Subcutaneous abdominal adipose tissue (tissue), 5 donors: ENCODE measurements at regions not wholly inside any gene's neighbourhood (a gene's known extent, or its start where the extent isn't known, plus 50 kb on each side); places are given as distances from the start of the nearest gene placed in this dataset.
"Not testable (repeated sequence)": the region's sequence is repeated elsewhere in the genome, so short reads cannot be mapped to it uniquely, and the experiment has no call there.

Source experiments
- H3K27ac ChIP-seq: one replicate; pipeline ENCODE4 v1.7.0; 2013; ENCODE audit warnings: low read depth, mild to moderate bottlenecking, inconsistent platforms, low read length, moderate library complexity
- H3K27me3 ChIP-seq, 5 donors: one replicate each; pipeline ENCODE4 v1.7.0; 2013; ENCODE audit warnings: low read length in 5 of 5, inconsistent platforms in 1 of 5; ENCODE audit not compliant: control insufficient read depth in 5 of 5, insufficient read depth in 4 of 5
- H3K36me3 ChIP-seq, 5 donors: one replicate each; pipeline ENCODE4 v1.7.0; 2013; ENCODE audit warnings: low read length in 5 of 5; ENCODE audit not compliant: control insufficient read depth in 5 of 5, insufficient read depth in 5 of 5
- H3K4me1 ChIP-seq, 5 donors: one replicate each; pipeline ENCODE4 v1.7.0; 2013; ENCODE audit warnings: low read length in 5 of 5, mild to moderate bottlenecking in 3 of 5, moderate library complexity in 1 of 5; ENCODE audit not compliant: control insufficient read depth in 5 of 5, insufficient read depth in 5 of 5
- H3K4me3 ChIP-seq, 5 donors: one replicate each; pipeline ENCODE4 v1.7.0; 2013; ENCODE audit warnings: low read length in 5 of 5, low read depth in 1 of 5
- H3K9ac ChIP-seq, 5 donors: one replicate each; pipeline ENCODE4 v1.7.0; 2013; ENCODE audit warnings: low read length in 5 of 5, mild to moderate bottlenecking in 4 of 5, moderate library complexity in 3 of 5
- H3K9me3 ChIP-seq, 5 donors: one replicate each; pipeline ENCODE4 v1.7.0; 2013; ENCODE audit warnings: low read length in 5 of 5; ENCODE audit not compliant: control insufficient read depth in 5 of 5
- donor health status: healthy.
- donor health status: healthy.
- donor health status: healthy.
- donor health status: healthy.
- donor health status: healthy.

DNA sequence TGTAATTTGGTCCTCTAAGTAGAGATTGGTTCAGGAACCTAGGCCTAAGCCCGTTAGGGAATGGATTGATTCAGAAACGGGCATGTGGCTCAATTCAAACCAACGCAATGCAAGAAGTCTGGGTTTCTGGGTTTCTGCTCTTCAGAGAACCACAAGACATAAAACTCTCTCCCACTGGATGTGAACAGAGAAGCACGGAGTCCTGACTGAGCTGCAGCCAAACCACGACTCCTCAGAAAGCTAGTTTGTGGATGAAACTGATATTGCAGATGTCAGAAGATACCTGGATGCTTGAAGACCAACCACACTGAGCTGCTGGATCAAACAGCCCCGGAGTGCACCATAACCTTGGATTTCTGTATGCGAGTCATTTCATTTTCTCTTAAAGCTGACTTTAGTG, 50.0 kb downstream of the SOD2 start:
- Histone ChIP-seq H3K27me3 (no peaks in the 10 kb centered on the region), H3K27ac (no peak overlapping the region), H3K36me3 (peaks cover 0 to 3% (median 0%) of the 10 kb centered on the region in 5 donors), H3K9me3 (peaks cover 0 to 3% (median 0%) of the 10 kb centered on the region in 5 donors), H3K9ac (no peak overlapping the region), H3K4me1 (peaks cover 0 to 4% (median 0%) of the 10 kb centered on the region in 5 donors), H3K4me3 (no peak overlapping the region)

DNA sequence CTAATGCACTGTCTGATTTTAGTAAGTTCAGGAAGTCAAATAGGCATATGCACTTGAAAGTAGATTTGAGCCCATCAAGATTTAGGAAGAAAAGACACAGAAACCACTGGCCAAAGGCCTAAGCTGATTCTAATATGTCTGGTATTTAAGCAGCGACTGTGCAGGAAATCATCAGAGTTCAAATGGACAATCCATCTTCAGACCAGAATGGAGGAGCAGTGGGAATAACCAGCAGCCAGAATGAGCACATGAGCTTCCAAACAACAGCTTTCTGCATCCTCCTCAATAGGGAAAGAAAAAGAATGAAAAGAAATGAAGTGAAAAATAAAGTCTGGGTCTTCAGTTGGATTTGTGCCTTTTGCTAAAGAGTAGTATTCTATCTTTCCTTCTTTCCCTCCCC, 50.6 kb downstream of the SOD2 start:
- Histone ChIP-seq H3K27ac (no peak overlapping the region), H3K4me3 (no peak overlapping the region), H3K9me3 (peaks cover 0 to 3% (median 0%) of the 10 kb centered on the region in 5 donors), H3K4me1 (peaks cover 0 to 4% (median 0%) of the 10 kb centered on the region in 5 donors), H3K27me3 (no peaks in the 10 kb centered on the region), H3K36me3 (peaks cover 0 to 3% (median 0%) of the 10 kb centered on the region in 5 donors), H3K9ac (no peak overlapping the region)

DNA sequence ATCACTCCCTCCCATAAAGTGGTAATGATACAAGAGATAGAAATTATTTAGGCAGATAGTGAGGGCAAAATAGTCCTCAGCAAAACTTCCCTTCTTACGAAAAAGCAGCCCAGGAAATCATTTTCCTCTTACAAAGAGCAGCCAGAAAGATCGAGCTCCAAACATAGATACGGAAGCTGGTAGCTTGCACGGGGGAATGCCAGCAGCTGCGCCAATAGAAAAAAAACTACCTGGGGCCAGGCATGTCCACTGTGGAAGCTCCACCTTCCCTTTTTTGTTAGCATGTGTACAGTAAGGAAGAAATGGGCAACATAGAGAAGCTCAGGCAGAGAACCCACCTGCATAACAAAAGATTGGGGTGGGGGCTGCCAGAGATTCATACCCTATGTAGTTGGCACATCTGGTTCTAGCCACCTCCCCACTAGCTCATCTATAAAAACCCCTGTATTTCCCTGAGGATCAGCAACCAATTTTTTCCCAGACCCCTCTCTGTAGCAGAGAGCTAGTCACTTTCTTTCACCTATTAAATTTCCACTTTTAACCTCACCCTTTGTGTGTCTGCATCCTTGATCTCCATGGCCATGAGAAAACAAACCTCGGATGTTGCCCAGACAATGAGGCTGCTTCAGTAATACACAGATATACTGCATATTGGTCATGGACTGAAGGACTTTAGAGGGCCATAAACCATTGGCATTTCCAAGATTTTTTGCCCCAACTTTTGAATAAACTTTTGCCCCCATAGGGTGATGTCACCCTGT, 52.1 kb downstream of the SOD2 start:
- Histone ChIP-seq H3K27me3 (no peaks in the 10 kb centered on the region), H3K4me1 (peaks cover 0 to 4% (median 0%) of the 10 kb centered on the region in 5 donors), H3K36me3 (peaks cover 0 to 3% (median 0%) of the 10 kb centered on the region in 5 donors), H3K9me3 (peaks cover 0 to 3% (median 0%) of the 10 kb centered on the region in 5 donors), H3K27ac (no peak overlapping the region), H3K4me3 (no peak overlapping the region), H3K9ac (no peak overlapping the region)

DNA sequence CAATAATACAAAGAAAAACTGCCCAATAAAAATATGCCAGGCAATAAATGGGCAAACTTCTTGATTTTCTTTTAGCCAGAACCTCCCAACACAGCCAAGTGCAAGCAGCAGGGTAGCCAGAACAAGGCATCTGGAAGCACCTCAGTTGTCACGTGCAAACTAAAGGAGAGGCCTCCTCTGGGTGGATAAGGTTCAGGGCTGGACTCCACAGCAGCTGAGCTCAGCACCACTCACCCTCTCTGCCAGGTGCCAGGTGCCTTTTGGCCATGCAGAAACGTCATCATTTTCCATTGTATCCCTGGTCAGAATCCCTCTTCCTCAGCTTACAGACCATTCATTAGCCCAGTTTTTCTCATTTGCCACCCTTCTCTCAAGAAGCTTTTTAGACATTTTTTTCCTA, 52.7 kb downstream of the SOD2 start:
- Histone ChIP-seq H3K36me3 (peaks cover 0 to 3% (median 0%) of the 10 kb centered on the region in 5 donors), H3K27me3 (no peaks in the 10 kb centered on the region), H3K4me1 (peaks cover 0 to 4% (median 0%) of the 10 kb centered on the region in 5 donors), H3K4me3 (no peak overlapping the region), H3K27ac (no peak overlapping the region), H3K9me3 (peaks cover 0 to 3% (median 0%) of the 10 kb centered on the region in 5 donors), H3K9ac (no peak overlapping the region)

DNA sequence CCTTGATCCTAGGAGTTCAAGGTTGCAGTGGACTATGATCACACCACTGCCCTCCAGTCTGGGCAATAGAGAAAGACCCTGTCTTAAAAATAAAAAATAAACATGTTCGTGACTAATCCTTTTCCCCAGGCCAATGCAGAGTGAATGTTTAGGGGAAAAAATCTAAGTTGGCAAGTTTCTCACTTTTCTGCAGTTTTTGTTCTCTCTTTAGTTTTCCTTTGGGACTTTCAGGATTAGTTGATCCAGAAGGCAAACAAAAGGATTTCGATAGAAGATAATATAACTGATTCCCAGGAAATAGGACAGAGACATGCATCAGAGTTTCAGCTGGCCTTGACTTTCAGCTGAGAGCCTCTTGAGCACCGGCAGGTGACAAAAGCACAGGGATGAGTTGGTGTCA, 53.3 kb downstream of the SOD2 start:
- H3K27me3 ChIP-seq: no peaks in the 10 kb centered on the region
- H3K9ac ChIP-seq: no peak overlapping the region
- H3K4me3 ChIP-seq: no peak overlapping the region
- peaks cover 0 to 3% (median 0%) of the 10 kb centered on the region in 5 donors for H3K36me3 ChIP-seq
- peaks cover 0 to 3% (median 0%) of the 10 kb centered on the region in 5 donors for H3K9me3 ChIP-seq
- no peak overlapping the region for H3K27ac ChIP-seq
- H3K4me1 ChIP-seq: peaks cover 0 to 4% (median 0%) of the 10 kb centered on the region in 5 donors

DNA sequence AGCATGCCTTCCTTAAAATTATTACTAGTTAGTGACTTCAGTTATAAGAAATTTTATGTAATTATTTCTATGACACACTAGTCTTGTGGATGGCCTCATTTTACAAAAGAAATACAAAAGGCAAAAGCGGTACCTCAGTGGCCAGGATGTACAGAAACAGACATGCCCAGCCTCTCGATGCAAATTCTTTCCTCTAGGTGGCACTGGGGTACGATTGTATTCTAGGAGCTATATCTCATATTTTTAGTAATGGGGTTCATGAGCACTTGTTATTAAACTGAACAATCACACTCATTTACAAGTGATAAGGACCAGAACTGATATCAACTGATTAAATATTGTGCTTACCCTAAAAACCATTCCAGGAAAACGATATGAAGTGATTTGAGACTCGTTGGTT, 59.8 kb downstream of the SOD2 start:
- no peak overlapping the region for H3K27ac ChIP-seq
- no peaks in the 10 kb centered on the region for H3K4me1 ChIP-seq

DNA sequence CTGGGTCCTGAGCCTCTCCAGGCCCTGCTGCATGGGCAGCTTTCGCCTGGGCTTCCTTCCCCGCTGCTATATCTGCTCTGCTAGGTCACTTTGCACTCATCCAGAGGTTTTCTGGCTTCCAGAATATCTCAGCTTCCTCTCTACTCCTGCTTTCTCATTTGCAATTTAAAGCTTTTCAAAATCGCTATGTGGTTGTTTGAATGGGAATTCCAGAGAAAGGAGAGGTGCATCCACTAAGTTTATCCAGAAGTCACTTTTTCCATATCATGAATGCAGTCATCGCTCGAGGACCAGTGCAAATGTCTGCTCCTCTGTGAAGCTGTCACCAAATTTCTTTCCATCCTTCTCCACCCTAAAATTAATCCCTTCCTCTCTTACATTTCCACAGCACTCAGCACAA, 61.2 kb downstream of the SOD2 start:
- no peak overlapping the region for H3K27ac ChIP-seq
- no peaks in the 10 kb centered on the region for H3K4me1 ChIP-seq
- no peak overlapping the region for H3K9ac ChIP-seq
- H3K9me3 ChIP-seq: no peaks in the 10 kb centered on the region
- H3K4me3 ChIP-seq: no peak overlapping the region
- no peaks in the 10 kb centered on the region for H3K27me3 ChIP-seq
- H3K36me3 ChIP-seq: peaks cover 0 to 5% (median 0%) of the 10 kb centered on the region in 5 donors

More for the DNA sequence above, 59.8 kb downstream of the SOD2 start:
- H3K9me3 ChIP-seq: peaks cover 0 to under 1% (median 0%) of the 10 kb centered on the region in 5 donors
- H3K36me3 ChIP-seq: peaks cover 0 to 5% (median 0%) of the 10 kb centered on the region in 5 donors
- H3K27me3 ChIP-seq: no peaks in the 10 kb centered on the region
- no peak overlapping the region for H3K9ac ChIP-seq
- no peak overlapping the region for H3K4me3 ChIP-seq

DNA sequence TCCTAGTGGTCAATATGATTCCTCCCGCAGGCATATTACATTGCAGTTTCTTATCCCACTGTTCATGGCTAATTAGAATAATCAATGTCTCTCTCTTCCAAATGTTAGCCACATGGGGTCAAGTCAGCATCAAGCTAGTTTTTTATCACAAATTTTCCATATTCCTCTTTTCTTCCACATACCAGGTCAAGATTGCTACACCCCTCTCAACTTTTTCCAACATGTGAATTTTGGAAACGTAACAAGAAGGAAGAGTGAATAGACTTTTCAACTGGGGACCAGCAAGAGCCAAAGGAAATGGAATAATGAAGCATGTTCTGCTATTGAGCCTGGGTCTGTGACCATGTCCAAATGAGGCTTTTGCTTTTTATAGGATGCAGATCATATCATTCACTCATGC, 65.1 kb downstream of the SOD2 start:
- H3K4me1 ChIP-seq: no peaks in the 10 kb centered on the region
- H3K36me3 ChIP-seq: peaks cover 0 to 8% (median 3%) of the 10 kb centered on the region in 5 donors
- no peak overlapping the region for H3K27ac ChIP-seq
- H3K27me3 ChIP-seq: no peaks in the 10 kb centered on the region
- no peak overlapping the region for H3K4me3 ChIP-seq
- no peaks in the 10 kb centered on the region for H3K9me3 ChIP-seq
- no peak overlapping the region for H3K9ac ChIP-seq

DNA sequence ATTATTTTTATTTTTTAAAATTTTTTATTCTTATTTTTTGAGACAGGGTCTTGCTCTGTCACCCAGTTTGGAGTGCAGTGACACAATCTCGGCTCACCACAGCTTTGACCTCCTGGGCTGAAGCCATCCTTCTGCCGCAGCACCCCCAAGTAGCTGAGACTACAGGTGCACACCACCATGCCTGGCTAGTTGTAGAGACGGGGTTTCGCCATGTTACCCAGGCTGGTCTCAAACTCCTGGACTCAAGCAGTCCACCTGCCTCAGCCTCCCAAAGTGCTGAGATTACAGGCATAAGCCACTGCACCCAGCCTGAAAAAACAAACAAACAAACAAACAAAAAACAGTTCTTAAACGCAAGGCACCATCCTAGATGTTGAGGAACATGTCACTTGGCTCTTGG, 66.5 kb downstream of the SOD2 start:
- not testable (repeated sequence) for H3K27ac ChIP-seq, H3K27me3 ChIP-seq, H3K4me1 ChIP-seq, H3K4me3 ChIP-seq, H3K9me3 ChIP-seq, H3K36me3 ChIP-seq, H3K9ac ChIP-seq

DNA sequence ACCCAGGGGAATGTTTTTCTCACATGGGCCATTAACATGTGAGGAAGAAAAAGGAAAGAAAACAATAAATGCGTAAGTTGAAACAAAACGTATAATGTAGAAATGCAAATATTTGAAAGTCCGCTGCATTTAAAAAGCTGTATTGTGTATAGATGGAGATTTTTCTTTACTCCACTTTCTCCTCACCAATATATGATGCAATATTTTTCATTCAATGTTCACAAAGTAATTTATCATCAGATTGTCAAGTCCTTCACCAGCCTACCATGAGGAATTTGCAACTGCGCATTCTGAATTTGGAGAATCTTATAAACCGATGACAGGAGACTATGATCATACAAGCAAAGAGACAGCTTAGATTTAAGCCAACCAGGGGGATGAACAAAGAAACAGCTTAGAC, 69.9 kb downstream of the SOD2 start:
- Histone ChIP-seq H3K9me3 (no peaks in the 10 kb centered on the region), H3K4me1 (no peaks in the 10 kb centered on the region), H3K27me3 (no peaks in the 10 kb centered on the region), H3K9ac (no peak overlapping the region), H3K27ac (no peak overlapping the region), H3K36me3 (peaks cover 0 to 4% (median 0%) of the 10 kb centered on the region in 5 donors), H3K4me3 (no peak overlapping the region)
